ENCODE measurements at regions not wholly inside any gene's neighbourhood (a gene's known extent, or its start where the extent isn't known, plus 50 kb on each side); places are given as distances from the start of the nearest gene placed in this dataset.

GRCh38 chr3:8182904-8183303, 318.7 kb upstream of the LMCD1 start:
- intact Hi-C loops (cut with micrococcal nuclease; ENCODE audit: unreplicated experiment) = no loop called here
- no TSS peak for BruUV-seq (replicated peaks)
- DNase-seq (ENCODE audit: low read depth, low spot score) (no peak), ATAC-seq (no peak)
- in situ Hi-C loops (cut with HindIII; ENCODE audit: low pct_unique_long_range_greater_than_20kb, low sequenced_read_pairs) = no loop called here
- ChIA-PET CTCF (no interaction called here), POLR2A (no interaction called here)
- H3K36me3 ChIP-seq (ENCODE audit: control insufficient read depth, insufficient read depth, low read length) = no peaks in the 10 kb centered on the region
- no peaks in the 10 kb centered on the region for H3K27me3 ChIP-seq (ENCODE audit: control insufficient read depth, insufficient read depth, low read length)
- no peaks in the 10 kb centered on the region for H3K9me3 ChIP-seq (ENCODE audit: control insufficient read depth, insufficient read depth, low read depth, low read length)
- H3K4me3 ChIP-seq (ENCODE audit: low read depth in 2 of 2, low read length in 2 of 2) = no peak overlapping the region
- no peak for TF ChIP-seq CTCF (IDR thresholded peaks at IDR 0.05)
- no peak for TF ChIP-seq SIN3A (IDR thresholded peaks at IDR 0.05; ENCODE audit: borderline replicate concordance, insufficient read depth, low read depth, low read length)
- H3K4me1 ChIP-seq (ENCODE audit: control insufficient read depth, insufficient read depth, low read length) = no peaks in the 10 kb centered on the region
- H3K27ac ChIP-seq (ENCODE audit: low read length) = no peak overlapping the region

- no peaks in the 10 kb centered on the region for H3K4me1 ChIP-seq (ENCODE audit: control insufficient read depth, insufficient read depth, low read length)
- in situ Hi-C loops (cut with HindIII; ENCODE audit: low pct_unique_long_range_greater_than_20kb, low sequenced_read_pairs) = no loop called here
- H3K36me3 ChIP-seq (ENCODE audit: control insufficient read depth, insufficient read depth, low read length) = no peaks in the 10 kb centered on the region
- ATAC-seq (no peak), DNase-seq (ENCODE audit: low read depth, low spot score) (no peak)
- CTCF ChIA-PET = no interaction called here
- no peak overlapping the region for H3K4me3 ChIP-seq (ENCODE audit: low read depth in 2 of 2, low read length in 2 of 2)
- no peak overlapping the region for H3K27ac ChIP-seq (ENCODE audit: low read length)
- no peaks in the 10 kb centered on the region for H3K27me3 ChIP-seq (ENCODE audit: control insufficient read depth, insufficient read depth, low read length)
- intact Hi-C loops (cut with micrococcal nuclease; ENCODE audit: unreplicated experiment) = no loop called here
- TF ChIP-seq TCF7L2 (IDR thresholded peaks at IDR 0.05; ENCODE audit: low read depth, low read length) (no peak), SIN3A (IDR thresholded peaks at IDR 0.05; ENCODE audit: borderline replicate concordance, insufficient read depth, low read depth, low read length) (no peak), POLR2AphosphoS5 (IDR thresholded peaks at IDR 0.05; ENCODE audit: low read depth, low read length) (no peak), CTCF (IDR thresholded peaks at IDR 0.05) (no peak)
- BruUV-seq (replicated peaks) = no TSS peak
- POLR2A ChIA-PET = no interaction called here
- no peaks in the 10 kb centered on the region for H3K9me3 ChIP-seq (ENCODE audit: control insufficient read depth, insufficient read depth, low read depth, low read length)
Observed at GRCh38 chr3:8183627-8184026, 318.0 kb upstream of the LMCD1 start.

- no peaks in the 10 kb centered on the region for H3K4me1 ChIP-seq (ENCODE audit: control insufficient read depth, insufficient read depth, low read length)
- BruUV-seq (replicated peaks) = no TSS peak
- ChIA-PET POLR2A (no interaction called here), CTCF (no interaction called here)
- no peak for DNase-seq (ENCODE audit: low read depth, low spot score)
- ATAC-seq = no peak
- no peak overlapping the region for H3K27ac ChIP-seq (ENCODE audit: low read length)
- TF ChIP-seq POLR2AphosphoS5 (IDR thresholded peaks at IDR 0.05; ENCODE audit: low read depth, low read length) (no peak), REST (IDR thresholded peaks at IDR 0.05; ENCODE audit: insufficient read depth in 1 of 2, low read depth in 2 of 2, low read length in 1 of 2) (no peak), TCF7L2 (IDR thresholded peaks at IDR 0.05; ENCODE audit: low read depth, low read length) (no peak), SIN3A (IDR thresholded peaks at IDR 0.05; ENCODE audit: borderline replicate concordance, insufficient read depth, low read depth, low read length) (no peak), CTCF (IDR thresholded peaks at IDR 0.05) (no peak)
- no peaks in the 10 kb centered on the region for H3K9me3 ChIP-seq (ENCODE audit: control insufficient read depth, insufficient read depth, low read depth, low read length)
- intact Hi-C loops (cut with micrococcal nuclease; ENCODE audit: unreplicated experiment) (no loop called here), in situ Hi-C loops (cut with HindIII; ENCODE audit: low pct_unique_long_range_greater_than_20kb, low sequenced_read_pairs) (no loop called here)
- no peaks in the 10 kb centered on the region for H3K27me3 ChIP-seq (ENCODE audit: control insufficient read depth, insufficient read depth, low read length)
- H3K4me3 ChIP-seq (ENCODE audit: low read depth in 2 of 2, low read length in 2 of 2) = no peak overlapping the region
- no peaks in the 10 kb centered on the region for H3K36me3 ChIP-seq (ENCODE audit: control insufficient read depth, insufficient read depth, low read length)
Observed at GRCh38 chr3:8186213-8186612, 315.4 kb upstream of the LMCD1 start.
